HG02759 (cell line): ENCODE measurements at regions not wholly inside any gene's neighbourhood (a gene's known extent, or its start where the extent isn't known, plus 50 kb on each side); places are given as distances from the start of the nearest gene placed in this dataset.

Experiments used
- ATAC-seq: cut with Tn5 transposase; IDR thresholded peaks from one replicate; pipeline ENCODE4 v1.9.1; 2021; ENCODE audit warnings: mild to moderate bottlenecking, moderate library complexity; ENCODE audit not compliant: unreplicated experiment

GRCh38 chr10:70966646-70967553 is 78.5 kb upstream of the PCBD1 start:
- ATAC-seq, result no peak

- no peak for ATAC-seq
Observed at GRCh38 chr10:70967591-70968587, 79.5 kb upstream of the PCBD1 start.

GRCh38 chr10:70969188-70969587 is 80.8 kb upstream of the PCBD1 start:
- no peak for ATAC-seq

- no peak for ATAC-seq
Observed at GRCh38 chr10:70970830-70971229, 82.5 kb upstream of the PCBD1 start.

- ATAC-seq, result no peak
Observed at GRCh38 chr10:70973275-70973674, 84.9 kb upstream of the PCBD1 start.

- no peak for ATAC-seq
Observed at GRCh38 chr10:70974351-70974901, 86.1 kb upstream of the PCBD1 start.

- no peak for ATAC-seq
Observed at GRCh38 chr10:70974920-70975319, 86.6 kb upstream of the PCBD1 start.

- no peak for ATAC-seq
Observed at GRCh38 chr10:70976063-70976695, 87.8 kb upstream of the PCBD1 start.

- ATAC-seq, result no peak
Observed at GRCh38 chr10:70977625-70978024, 89.3 kb upstream of the PCBD1 start.

GRCh38 chr10:70978181-70978580 is 89.8 kb upstream of the PCBD1 start:
- no peak for ATAC-seq

GRCh38 chr10:70978816-70979480 is 90.6 kb upstream of the PCBD1 start:
- no peak for ATAC-seq

GRCh38 chr10:70980687-70981086 is 92.3 kb upstream of the PCBD1 start:
- no peak for ATAC-seq

GRCh38 chr10:70981171-70981836 is 92.9 kb upstream of the PCBD1 start:
- no peak for ATAC-seq

- ATAC-seq, result no peak
Observed at GRCh38 chr10:70981936-70982335, 93.6 kb upstream of the PCBD1 start.

- no peak for ATAC-seq
Observed at GRCh38 chr10:70982443-70982842, 94.1 kb upstream of the PCBD1 start.

- no peak for ATAC-seq
Observed at GRCh38 chr10:70984986-70985722, 96.8 kb upstream of the PCBD1 start.

- no peak for ATAC-seq
Observed at GRCh38 chr10:70985824-70986622, 97.7 kb upstream of the PCBD1 start.

GRCh38 chr10:70986623-70986950 is 98.2 kb upstream of the PCBD1 start:
- ATAC-seq, result no peak
